CD14-positive monocyte (primary cell): ENCODE measurements at regions not wholly inside any gene's neighbourhood (a gene's known extent, or its start where the extent isn't known, plus 50 kb on each side); places are given as distances from the start of the nearest gene placed in this dataset.

ENCODE experiments used
- DNase-seq, 3 donors: peaks; one replicate each; pipeline ENCODE4 v3.0.0-alpha.2; 2011 to 2022
- H2AFZ ChIP-seq: 2 replicates; pipeline ENCODE4 v1.6.0; 2012; ENCODE audit warnings: mild to moderate bottlenecking, low read depth, low read length, inconsistent platforms; ENCODE audit not compliant: insufficient read depth, poor library complexity, severe bottlenecking
- H3K27ac ChIP-seq, 2 donors: 1 replicate in 1 of 2; 2 replicates in 1 of 2; pipeline ENCODE4 v1.5.1; 2012 to 2013; ENCODE audit warnings: low read length in 2 of 2, control low read depth in 1 of 2, inconsistent platforms in 1 of 2, low read depth in 1 of 2, mild to moderate bottlenecking in 1 of 2
- H3K27me3 ChIP-seq, 2 donors: one replicate each; pipeline versions ENCODE4 v1.6.0 to v1.6.1; 2011 to 2013; ENCODE audit warnings: low read length in 2 of 2; ENCODE audit not compliant: control insufficient read depth in 2 of 2, insufficient read depth in 2 of 2
- H3K36me3 ChIP-seq, 2 donors: replicated peaks in 1 of 2; 1 replicate in 1 of 2; 2 replicates in 1 of 2; pipeline versions ENCODE4 v1.5.1 to v1.6.1; 2012 to 2013; ENCODE audit warnings: low read length in 2 of 2, control low read depth in 1 of 2, inconsistent platforms in 1 of 2, mild to moderate bottlenecking in 1 of 2; ENCODE audit not compliant: insufficient read depth in 2 of 2, control insufficient read depth in 1 of 2
- H3K4me1 ChIP-seq, 2 donors: 1 replicate in 1 of 2; 2 replicates in 1 of 2; pipeline versions ENCODE4 v1.5.1 to v1.6.1; 2012 to 2013; ENCODE audit warnings: low read length in 2 of 2, control low read depth in 1 of 2, inconsistent platforms in 1 of 2, mild to moderate bottlenecking in 1 of 2, moderate library complexity in 1 of 2; ENCODE audit not compliant: insufficient read depth in 2 of 2, control insufficient read depth in 1 of 2
- H3K4me2 ChIP-seq: replicated peaks from 2 replicates; pipeline ENCODE3; 2012; ENCODE audit warnings: low read length, moderate library complexity, mild to moderate bottlenecking; ENCODE audit not compliant: poor library complexity, severe bottlenecking; ENCODE audit errors: extremely low read depth
- H3K4me3 ChIP-seq, 3 experiments: fragments of 200-600 bp in 1 of 3; sonication (generic) in 1 of 3; replicated peaks in 1 of 3; 1 replicate in 2 of 3; 2 replicates in 1 of 3; pipeline ENCODE4 v1.5.1; 2011 to 2013; ENCODE audit warnings: low read length in 3 of 3, mild to moderate bottlenecking in 3 of 3, control low read depth in 2 of 3, low read depth in 2 of 3, inconsistent platforms in 1 of 3, moderate library complexity in 1 of 3
- H3K79me2 ChIP-seq: 2 replicates; pipeline ENCODE4 v1.6.0; 2012; ENCODE audit warnings: mild to moderate bottlenecking, control low read depth, inconsistent platforms, low read length, moderate library complexity; ENCODE audit not compliant: insufficient read depth
- H3K9ac ChIP-seq: 2 replicates; pipeline ENCODE4 v1.6.0; 2017; ENCODE audit warnings: low read length, mild to moderate bottlenecking; ENCODE audit not compliant: insufficient read depth, poor library complexity, severe bottlenecking
- H3K9me3 ChIP-seq, 2 donors: replicated peaks in 1 of 2; 1 replicate in 1 of 2; 2 replicates in 1 of 2; pipeline versions ENCODE4 v1.5.1 to v1.6.1; 2012 to 2013; ENCODE audit warnings: low read length in 2 of 2, control low read depth in 1 of 2; ENCODE audit not compliant: control insufficient read depth in 1 of 2, insufficient read depth in 1 of 2
- H4K20me1 ChIP-seq: 2 replicates; pipeline ENCODE4 v1.6.0; 2012; ENCODE audit warnings: mild to moderate bottlenecking, low read length, control low read depth, moderate library complexity; ENCODE audit not compliant: insufficient read depth
- H3K27ac Mint-ChIP-seq, 7 donors: one replicate each; pipeline ENCODE4 v1.8.0; 2020; ENCODE audit warnings: mild to moderate bottlenecking in 7 of 7, mixed read lengths in 7 of 7, moderate library complexity in 6 of 7, inconsistent platforms in 2 of 7
- H3K27me3 Mint-ChIP-seq, 3 donors: one replicate each; pipeline ENCODE4 v1.8.0; 2021 to 2022; ENCODE audit warnings: low read depth in 3 of 3, mild to moderate bottlenecking in 3 of 3, mixed read lengths in 3 of 3, moderate library complexity in 3 of 3, inconsistent platforms in 1 of 3
- H3K36me3 Mint-ChIP-seq, 2 donors: one replicate each; pipeline ENCODE4 v1.8.0; 2020; ENCODE audit warnings: mixed read lengths in 2 of 2, inconsistent platforms in 1 of 2, mild to moderate bottlenecking in 1 of 2
- H3K4me1 Mint-ChIP-seq: one replicate; pipeline ENCODE4 v1.8.0; 2020; ENCODE audit warnings: mild to moderate bottlenecking, mixed read lengths
- H3K4me3 Mint-ChIP-seq, 2 donors: one replicate each; pipeline ENCODE4 v1.8.0; 2020; ENCODE audit warnings: mild to moderate bottlenecking in 2 of 2, mixed read lengths in 2 of 2, moderate library complexity in 1 of 2
- H3K9me3 Mint-ChIP-seq, 7 donors: one replicate each; pipeline ENCODE4 v1.8.0; 2020 to 2022; ENCODE audit warnings: mixed read lengths in 7 of 7, mild to moderate bottlenecking in 6 of 7, moderate library complexity in 6 of 7, inconsistent platforms in 2 of 7
- CTCF ChIP-seq: fragments of 200-600 bp; IDR thresholded peaks from one replicate; pipeline ENCODE4 v1.8.0; 2022; ENCODE audit warnings: antibody characterized with exemption, mild to moderate bottlenecking
- WGBS: methylation state at CpG from one replicate; pipeline ENCODE4 v1.1.5; 2013; ENCODE audit warnings: missing lambda C conversion rate; ENCODE audit not compliant: insufficient coverage; 5-methylcytosine and 5-hydroxymethylcytosine counted together
- intact Hi-C, 2 donors: fragments of 100-400 bp; cut with micrococcal nuclease; formaldehyde crosslinking; loops; one replicate each; pipeline versions ENCODE4 v1.15.0 to v1.15.1; 2023

GRCh38 chrX:106437407-106437806 is 174.4 kb upstream of the RADX start:
- no peak overlapping the region for H3K27ac ChIP-seq
- H3K9ac ChIP-seq = no peak overlapping the region
- 40% methylated on average over 1 of the region's 3 CpGs for whole genome bisulfite sequencing
- H3K36me3 ChIP-seq = no peaks in the 10 kb centered on the region
- no peak overlapping the region for H2AFZ ChIP-seq
- H3K27me3 ChIP-seq = no peaks in the 10 kb centered on the region
- Mint-ChIP-seq H3K27me3 (peaks cover 0 to 2% (median 2%) of the 10 kb centered on the region in 3 donors), H3K4me1 (no peaks in the 10 kb centered on the region), H3K36me3 (no peaks in the 10 kb centered on the region), H3K4me3 (no peak overlapping the region), H3K27ac (no peak overlapping the region), H3K9me3 (peaks cover 0 to 3% (median 2%) of the 10 kb centered on the region in 7 donors)
- no peak for DNase-seq
- H3K4me1 ChIP-seq = no peaks in the 10 kb centered on the region
- intact Hi-C loops = no loop called here
- H3K79me2 ChIP-seq = no peaks in the 10 kb centered on the region
- H4K20me1 ChIP-seq = no peaks in the 10 kb centered on the region
- H3K4me2 ChIP-seq = no peak overlapping the region
- TF ChIP-seq CTCF = no peak
- no peak overlapping the region for H3K4me3 ChIP-seq
- no peaks in the 10 kb centered on the region for H3K9me3 ChIP-seq

- TF ChIP-seq CTCF = no peak
- no peak overlapping the region for H3K4me2 ChIP-seq
- no peaks in the 10 kb centered on the region for H3K79me2 ChIP-seq
- DNase-seq = no peak
- Mint-ChIP-seq H3K9me3 (peaks cover 0 to 6% (median 0%) of the 10 kb centered on the region in 7 donors), H3K27ac (no peak overlapping the region), H3K36me3 (no peaks in the 10 kb centered on the region), H3K4me1 (no peaks in the 10 kb centered on the region), H3K27me3 (no peaks in the 10 kb centered on the region), H3K4me3 (no peak overlapping the region)
- no peak overlapping the region for H3K27ac ChIP-seq
- no peaks in the 10 kb centered on the region for H3K9me3 ChIP-seq
- H2AFZ ChIP-seq = no peak overlapping the region
- intact Hi-C loops = no loop called here
- no peak overlapping the region for H3K4me3 ChIP-seq
- H3K27me3 ChIP-seq = no peaks in the 10 kb centered on the region
- no peaks in the 10 kb centered on the region for H3K36me3 ChIP-seq
- H3K4me1 ChIP-seq = no peaks in the 10 kb centered on the region
- no peak overlapping the region for H3K9ac ChIP-seq
- no CpG with 5 or more reads among the region's 2 CpGs for WGBS
- H4K20me1 ChIP-seq = no peaks in the 10 kb centered on the region
Measured at GRCh38 chrX:106450405-106450804, 161.4 kb upstream of the RADX start.
